IPS-NIHi11 (cell line): ENCODE measurements at regions not wholly inside any gene's neighbourhood (a gene's known extent, or its start where the extent isn't known, plus 50 kb on each side); places are given as distances from the start of the nearest gene placed in this dataset.

ENCODE experiments used
- DNase-seq: peaks from one replicate; pipeline ENCODE4 v3.0.0; 2012; ENCODE audit warnings: mixed read lengths, low spot score

DNA sequence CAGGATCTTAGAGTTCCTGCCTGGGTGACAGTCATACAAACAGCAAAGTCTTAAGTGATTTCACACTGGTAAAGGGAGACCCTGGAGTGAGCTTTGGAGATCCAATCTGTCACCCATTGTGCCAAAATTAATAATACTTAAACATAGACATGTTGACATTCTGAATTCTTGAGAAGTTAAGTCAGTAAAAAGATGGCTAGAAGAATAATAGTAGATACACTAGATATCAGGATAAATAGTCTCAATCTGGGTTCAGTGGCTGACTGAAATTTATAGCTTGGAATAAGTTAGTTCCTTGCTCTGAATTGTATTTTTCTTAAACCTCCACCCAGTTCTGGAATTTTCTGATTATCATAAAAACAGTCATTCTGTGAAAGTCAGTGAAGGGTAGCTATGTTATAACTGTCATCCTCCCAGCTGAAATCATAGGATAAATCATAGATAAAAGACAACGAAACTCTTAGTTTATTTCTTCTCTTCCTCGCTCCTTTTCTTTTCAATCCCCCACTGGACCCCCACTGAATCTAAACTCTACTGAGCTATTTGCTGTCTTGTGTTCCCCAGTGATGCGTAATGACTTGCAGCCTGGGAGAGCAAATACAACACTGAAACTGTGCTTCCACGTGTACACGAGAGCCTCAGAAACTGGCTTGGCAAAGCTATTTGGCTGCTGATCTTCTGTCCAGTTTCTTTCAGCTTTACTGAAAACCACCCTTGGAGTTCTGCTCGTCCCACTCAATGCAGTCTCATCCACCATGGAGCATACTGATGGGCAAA is 175.4 kb upstream of the TP63 start:
- DNase-seq = no peak

DNA sequence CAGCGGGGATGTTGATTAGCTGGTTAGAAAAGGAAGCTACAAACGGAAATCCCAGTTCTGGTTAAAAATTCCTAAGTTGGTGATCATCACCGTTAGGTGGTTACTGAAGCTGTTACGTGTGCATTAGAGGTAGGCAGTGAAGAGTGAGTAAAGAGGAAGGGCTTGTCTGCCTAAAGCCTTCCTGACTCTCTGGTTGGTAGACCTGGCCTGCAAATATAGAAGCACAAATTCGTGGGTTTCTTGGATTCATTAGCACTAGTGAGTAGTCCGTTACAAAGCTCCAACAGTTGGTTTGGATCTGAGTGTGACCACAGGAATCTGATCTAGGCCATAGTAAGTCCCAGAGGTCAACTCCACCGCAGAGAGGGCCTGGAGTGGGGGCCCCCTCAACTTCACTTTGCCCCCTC is 174.0 kb upstream of the TP63 start:
- DNase-seq = no peak

DNA sequence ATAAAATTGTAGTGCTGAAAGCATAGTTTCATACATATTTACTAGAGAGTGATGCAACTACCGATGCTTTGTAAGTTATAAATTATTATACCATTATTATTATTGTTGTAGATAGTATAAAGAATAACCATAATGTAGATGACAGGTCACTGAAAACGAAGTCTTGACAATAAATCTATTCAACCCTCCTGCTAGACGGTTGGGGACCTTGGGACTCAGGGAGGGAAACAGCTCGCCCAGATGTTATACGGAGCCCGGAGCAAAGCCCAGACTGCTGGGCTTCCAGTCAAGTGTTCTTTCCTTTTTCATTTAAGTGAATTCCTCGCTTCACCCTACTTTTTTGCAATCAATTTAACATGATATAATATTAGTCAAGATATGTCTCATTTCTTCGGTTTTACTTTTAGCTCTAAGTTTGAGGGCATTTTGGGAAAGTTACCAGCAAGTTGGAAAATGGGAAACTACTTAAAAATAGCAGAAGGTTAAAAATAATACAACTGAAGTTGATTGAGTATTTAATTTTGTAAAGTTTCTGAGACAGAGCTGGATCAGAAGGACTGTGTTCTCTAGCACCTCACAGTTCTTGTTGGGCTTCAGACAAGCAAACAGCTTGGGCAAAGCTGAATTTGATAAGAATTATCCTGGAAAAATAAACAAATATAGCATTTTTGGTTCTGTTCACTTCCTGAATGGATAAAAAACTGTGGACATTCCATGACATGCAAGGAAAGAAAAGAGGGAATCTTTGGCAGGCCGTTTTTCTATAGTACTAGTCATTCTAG is 173.4 kb upstream of the TP63 start:
- no peak for DNase-seq

DNA sequence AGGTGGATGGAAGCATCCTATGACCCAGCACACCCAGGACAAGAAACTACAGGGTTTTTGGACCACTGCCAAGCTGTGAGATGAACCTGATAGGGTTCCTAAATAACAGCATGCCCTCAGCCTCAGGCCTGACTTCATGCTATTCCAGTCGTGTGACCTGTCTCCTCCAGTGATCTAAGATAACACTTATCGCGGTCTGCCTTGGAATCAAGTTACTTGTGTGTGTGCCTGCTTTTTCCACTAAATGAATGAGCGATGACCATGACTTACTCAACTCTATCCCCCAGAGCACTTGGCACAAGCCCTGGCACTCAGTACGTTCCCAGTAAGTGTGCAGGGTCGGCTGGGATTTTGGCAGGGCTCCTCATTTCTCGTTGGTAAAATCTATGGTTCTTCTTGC is 172.7 kb upstream of the TP63 start:
- peak; percentile 18 for DNase-seq

DNA sequence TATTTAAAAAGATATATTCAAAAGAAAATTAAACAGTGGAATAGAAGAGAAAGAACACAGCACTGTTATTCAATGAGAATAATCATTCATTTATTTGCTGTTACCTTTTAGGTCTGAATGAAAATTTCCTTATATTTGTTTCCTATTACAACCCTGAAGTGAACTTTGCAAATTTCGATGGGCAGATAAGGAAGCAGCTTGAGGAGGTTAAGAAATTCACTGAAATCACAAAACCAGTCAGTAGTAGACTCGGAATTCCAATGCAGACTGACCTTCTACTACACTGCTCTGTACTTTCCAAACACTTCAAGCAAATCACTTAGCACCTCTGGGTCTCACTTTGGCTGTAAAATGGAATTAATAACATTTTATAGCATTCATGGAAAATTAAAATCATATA is 172.0 kb upstream of the TP63 start:
- no peak for DNase-seq

DNA sequence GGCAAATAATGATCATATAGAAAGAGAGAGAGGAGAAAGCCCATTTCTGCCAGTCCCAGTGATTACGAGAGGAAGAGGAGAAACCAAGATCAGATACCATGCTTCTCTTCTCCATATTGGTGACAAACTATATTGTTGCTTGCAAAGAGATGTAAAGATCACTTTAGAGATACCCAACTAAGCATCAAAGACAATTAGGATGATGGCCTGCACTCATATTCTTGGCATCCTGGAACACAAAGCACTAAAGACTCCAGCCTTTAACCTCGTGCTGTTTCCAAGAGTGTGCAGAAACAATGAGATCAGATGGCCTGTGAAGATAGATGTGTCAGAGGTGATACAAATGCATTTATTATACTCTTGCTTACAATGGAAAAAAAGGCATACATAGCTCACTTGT is 170.7 kb upstream of the TP63 start:
- DNase-seq = no peak

DNA sequence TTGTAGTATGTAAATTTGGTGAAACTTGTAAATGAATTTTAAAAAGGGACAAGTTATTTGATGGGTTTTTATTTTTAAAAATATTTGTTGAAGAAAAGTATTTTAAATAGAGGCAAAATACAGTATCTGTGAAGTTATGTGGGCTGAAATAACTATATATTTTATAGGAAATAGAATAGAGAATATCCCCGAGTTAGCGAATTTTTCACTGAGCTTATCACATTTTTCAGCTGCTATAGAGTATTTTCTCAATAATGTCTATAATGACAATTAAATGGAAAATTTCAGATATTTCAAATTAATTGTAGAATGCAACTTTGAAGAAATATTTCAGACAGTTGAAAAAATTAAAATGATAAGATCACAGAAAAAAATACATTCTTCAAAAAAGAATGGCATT is 166.4 kb upstream of the TP63 start:
- DNase-seq = no peak

DNA sequence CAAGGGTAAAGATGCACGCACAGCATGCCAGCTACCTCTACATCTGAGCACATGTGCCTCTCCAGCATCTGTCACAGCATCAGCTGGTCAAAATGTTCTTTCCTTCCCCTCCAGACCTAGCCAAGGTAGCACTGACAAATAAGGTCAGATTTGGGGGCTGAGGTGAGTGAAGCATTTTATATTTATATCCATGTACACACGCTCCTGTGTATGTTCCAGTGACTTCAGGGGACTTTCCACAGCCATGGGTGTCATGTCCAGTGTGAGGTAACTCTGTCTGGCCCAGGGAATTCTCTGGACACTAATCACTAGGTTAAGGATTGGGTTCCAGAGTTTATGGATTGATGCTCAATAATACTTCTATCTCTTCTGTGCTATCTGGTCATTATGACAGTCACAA is 165.2 kb upstream of the TP63 start:
- DNase-seq = no peak

DNA sequence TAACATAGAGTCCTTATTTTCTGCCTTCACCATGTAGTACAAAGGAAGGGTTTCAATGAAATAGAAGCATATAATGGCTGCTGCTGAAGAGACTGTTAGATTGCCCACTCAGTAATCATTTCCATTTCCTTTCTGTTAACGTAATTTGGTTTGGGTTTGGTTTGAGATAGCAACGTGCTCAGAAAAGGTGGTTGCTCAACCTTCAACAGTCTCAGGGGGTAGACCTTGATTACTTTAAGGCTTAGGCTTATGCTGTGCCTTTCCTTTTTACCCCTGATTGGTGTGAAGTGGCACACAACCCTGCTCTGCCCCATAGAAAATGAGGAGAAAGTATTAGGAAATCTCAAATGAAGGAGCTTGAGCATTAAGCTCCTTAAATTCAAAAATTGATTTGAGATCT is 163.7 kb upstream of the TP63 start:
- DNase-seq = no peak

DNA sequence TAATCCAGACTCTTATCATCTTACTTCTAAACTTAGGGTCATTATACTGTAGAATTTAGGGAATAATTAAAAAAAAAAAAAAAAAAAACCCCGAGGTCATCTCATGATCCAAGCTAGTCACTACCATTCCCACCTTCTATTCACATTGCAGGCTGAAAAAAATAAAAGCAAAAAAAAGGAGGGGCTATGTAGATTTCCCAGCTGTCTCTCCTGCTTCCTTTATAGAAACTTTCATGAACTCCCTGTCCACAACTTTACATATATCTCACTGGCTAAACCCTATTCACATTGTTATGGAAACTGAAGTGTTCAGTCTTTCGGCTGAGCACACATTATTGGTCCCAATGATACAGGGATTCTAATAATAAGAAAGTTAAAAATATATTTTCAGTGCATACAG is 156.2 kb upstream of the TP63 start:
- DNase-seq = no peak

DNA sequence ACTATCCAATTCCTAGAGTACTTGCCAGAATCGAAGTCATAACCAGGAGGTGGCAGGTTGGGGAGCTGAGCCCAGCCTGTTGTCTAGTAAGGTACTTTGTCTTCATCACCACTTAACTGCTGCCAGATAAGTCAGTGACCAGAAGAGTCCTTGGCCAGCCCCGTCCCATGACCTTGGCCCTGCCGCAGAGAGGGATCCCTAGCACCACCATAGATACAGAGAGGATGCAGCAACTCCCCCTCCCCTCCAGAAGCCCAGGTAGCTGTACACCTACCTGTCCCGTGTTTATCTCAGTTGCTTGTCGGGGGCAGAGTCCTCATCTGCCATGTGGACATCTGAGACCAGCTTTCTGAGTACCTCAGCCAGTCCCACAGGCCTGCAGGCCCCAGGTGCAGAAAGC is 153.6 kb upstream of the TP63 start:
- no peak for DNase-seq

DNA sequence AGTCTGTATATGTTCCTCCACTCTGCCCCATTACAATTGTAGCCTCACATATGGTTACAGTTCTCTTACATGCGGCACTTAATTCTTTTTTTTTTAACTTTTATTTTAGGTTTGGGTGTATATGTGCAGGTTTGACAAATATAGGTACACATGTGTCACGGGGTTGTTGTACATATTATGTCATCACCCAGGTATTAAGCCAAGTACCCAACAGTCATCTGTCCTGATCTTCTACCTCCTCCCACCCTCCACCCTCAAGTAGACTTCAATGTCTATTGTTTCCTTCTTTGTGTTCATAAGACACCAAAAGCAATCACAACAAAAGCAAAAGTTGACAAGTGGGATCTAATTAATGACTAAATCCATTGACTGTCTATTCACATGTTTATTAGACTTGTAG is 144.6 kb upstream of the TP63 start:
- no peak for DNase-seq

DNA sequence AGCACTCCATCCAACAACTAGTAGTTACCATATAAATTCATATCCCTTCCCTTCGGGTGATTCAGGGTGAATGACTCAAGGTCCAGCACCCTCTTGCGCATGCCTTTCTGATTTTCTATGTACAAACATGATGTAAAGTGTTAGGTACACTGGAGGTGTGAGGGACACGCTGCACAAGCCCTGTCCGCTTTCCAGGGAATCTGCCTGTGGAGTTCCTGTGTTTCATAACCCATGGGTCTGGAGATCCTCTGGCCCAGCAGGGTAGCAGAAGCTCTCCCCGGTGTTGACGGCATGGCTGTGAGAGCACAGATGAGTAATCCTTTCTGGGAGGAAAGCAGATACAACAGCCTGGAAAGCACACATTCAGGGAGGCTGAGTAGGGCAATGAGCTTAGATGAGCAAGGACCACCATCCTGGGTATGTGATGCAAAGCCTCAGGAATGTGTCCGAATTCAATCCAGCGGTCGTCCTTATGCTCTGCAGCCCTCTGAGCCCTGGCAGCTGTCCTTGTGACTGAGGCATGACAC is 142.9 kb upstream of the TP63 start:
- peak; percentile 14 for DNase-seq

DNA sequence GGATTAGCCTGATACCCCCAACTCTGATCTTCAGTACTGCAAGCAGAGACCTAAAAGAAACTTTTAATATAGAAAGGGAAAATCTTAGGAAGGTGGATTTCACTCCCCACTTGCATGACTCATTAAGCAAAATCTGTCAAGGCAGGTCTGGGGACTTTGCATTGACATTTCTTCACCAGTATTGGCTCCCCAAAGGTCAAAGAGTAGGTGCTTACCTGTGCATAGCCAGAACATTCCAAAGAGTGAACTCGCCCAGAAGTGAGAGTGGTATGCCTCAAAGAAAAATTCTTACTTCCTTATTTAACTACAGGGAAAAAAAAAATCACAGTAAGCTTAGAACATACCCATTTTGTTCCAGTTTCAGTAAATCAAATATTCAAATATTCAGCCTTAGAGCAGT is 140.9 kb upstream of the TP63 start:
- no peak for DNase-seq

DNA sequence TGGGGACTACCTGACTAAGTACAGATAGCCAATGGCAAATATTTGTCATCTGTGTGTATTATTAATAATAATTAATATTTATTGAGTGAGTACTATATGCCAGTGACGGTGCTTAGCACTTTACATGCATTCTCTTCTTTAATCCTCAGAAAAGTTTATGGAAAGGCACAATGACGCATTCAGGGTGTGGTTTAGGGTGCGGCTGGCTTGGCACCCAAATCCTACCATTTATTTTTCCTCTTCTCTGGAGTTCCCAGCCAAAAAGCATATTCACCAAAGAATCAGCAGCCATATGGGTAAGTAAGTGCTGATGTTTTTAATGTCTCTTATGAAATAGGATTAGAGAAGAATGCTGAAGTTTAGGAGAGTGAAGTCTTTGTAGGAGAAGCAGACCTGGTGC is 140.4 kb upstream of the TP63 start:
- no peak for DNase-seq

DNA sequence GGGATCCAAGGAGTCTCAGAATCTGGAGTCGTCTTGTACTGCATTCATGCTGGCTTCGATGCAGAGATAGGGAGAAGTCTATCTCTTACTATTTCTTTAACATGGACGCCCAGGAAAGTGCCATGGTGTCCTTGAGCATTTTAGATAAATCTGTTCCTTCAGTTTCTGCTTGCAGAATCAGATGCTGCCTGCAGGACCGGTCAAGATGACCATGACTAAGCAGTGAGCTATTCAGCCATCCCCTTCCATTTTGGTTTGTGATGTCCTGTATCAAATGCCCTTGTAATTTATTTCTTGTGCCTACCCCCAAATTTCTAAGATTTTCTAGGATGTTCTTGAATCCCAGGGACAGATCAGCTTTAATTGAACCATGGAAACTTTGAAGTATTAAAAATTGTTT is 139.4 kb upstream of the TP63 start:
- no peak for DNase-seq

DNA sequence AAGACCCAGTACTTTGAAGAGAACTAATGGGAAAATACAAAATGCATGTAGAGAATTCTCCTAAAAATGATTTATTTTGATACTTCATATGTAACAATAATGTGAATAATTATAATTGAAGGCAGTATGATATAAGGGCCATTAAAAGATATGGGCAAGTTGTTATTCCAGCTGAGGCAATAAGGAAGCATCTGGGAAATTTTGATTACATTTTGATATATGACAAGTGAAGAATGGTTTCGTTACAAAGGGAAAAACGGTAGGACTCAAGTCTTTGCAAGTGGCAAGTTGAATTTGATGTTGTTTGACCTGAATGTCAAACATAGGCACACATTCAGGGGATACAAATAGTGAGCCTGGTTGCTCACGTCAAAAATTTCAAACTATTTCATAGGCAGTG is 137.9 kb upstream of the TP63 start:
- no peak for DNase-seq

DNA sequence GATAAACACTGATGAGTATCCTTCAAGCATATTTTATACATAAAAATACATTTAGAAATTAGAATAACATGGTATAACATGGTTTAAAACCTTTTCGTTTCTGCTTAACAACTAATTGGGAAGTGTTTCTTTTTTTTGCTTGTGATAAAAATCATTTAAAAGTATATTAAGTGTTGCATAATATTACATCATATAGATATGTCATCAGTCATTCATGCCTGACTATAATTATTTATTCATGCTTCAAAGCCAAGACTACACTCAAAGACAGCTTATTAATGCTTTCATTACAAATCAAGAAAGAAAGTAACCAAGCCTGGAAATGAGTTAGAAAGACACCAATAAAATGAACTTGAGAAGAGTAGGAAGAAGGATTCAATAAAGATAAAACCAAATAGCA is 136.6 kb upstream of the TP63 start:
- DNase-seq = no peak

DNA sequence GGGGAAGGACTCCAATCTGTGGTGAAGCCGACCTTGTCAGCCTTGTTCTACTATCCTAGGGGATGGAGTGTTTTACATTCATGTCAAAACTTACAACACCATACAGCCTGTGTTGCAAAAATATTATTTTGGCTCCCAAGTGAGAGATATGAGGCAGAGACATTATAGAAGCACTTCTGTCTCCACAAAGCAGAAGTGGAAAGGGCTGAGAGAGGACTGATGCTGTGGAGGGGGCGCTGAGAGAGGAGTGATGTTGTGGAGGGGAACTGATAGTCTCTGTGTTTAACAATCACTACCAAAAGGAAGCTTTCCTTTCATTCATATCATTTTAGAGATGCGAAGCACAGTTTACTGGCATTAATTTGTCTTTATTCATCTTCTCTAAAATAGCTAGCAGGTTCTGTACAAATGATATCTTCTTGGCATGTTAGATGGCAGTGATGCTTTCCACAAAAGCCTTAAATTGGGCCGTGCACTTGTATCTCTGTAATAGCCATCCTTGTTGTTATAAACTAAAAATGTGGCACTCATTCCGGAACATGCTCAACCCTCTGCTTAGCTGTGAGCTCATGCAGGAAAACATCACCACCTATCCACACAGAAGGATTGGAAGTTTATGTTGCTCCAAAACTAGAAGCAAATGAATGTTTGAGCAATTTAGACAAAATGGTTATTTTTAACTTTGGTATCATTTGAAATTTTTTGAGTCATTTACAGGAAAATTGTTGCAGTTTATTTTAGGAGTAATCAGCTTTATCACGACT is 134.6 kb upstream of the TP63 start:
- no peak for DNase-seq

DNA sequence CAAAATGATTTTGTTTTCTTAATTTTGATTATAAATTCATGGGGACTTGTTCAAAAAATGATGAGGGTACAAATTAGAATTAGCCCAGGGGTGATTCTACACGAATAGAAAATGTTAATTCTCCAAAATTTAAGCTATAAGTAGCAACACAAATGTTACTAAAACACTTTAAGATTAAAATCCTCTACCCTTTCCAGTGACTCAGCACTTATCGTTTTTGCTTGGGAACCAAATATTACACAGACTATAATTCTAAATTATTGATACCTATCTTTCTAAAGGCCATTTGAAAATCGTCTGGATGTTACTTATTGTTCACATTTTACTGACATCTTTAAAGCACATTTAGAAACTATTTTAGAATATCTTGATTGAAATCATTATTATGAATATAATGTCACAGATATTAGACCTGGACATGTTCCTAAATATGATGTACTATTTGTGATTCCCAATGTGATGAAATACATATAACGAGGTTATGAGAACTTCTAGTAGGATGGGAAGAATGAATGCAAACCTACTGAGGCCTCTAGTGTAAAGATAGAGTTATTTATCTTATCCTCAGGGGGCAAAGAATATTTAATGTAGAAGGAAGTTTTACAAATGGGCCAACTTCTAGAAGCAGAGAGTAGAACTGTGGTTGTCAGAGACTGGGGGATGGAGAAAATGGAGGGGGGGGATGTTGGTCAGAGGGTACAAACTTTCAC is 132.0 kb upstream of the TP63 start:
- DNase-seq = no peak

DNA sequence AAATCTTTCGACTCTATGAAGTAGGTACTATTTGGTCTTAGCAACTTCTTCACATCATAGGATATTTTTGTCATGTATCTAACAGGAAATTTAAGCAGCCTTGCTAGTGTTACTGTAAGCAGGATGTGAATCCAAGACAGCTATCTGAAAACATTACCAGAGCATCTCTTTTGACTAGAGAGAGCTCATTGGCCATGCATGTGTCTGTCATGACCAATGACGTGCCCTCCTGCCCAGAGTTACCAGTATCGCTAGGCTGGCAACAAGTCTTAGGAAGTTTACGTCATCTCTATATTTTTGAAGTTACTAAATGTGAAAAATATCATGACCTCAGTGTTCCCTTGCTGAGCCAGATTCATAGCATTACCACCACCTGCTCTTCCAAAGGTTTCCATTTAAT is 130.9 kb upstream of the TP63 start:
- DNase-seq = no peak
